DMS153 (cell line): ENCODE measurements at regions not wholly inside any gene's neighbourhood (a gene's known extent, or its start where the extent isn't known, plus 50 kb on each side); places are given as distances from the start of the nearest gene placed in this dataset.

Experiments
- DNase-seq: peaks from one replicate; lab custom pipeline; 2025; lab: John Stamatoyannopoulos, UW

- DNase-seq: no peak
These were observed 1242.5 kb downstream of the TBC1D22A start for GRCh38 chr22:48004936-48005335.

DNA sequence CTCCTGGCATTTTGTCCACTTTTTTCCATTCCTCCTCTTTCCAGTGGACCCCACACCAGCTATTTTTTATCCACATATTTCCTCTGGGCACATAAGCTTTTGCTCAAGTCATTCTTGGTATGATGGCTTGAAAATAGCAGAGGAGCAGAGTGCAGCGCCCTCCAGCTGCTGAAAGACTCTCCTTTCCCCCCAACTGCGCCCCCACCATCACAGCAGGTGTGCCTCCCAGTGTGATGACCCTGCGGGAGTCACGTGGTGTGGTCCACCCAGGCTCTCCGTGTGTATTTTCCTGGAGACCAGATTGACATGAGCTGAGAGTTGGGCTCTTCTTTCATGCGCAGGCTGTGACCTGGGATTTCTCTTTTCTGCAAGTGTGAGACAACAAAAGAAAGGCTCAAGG, 1241.6 kb downstream of the TBC1D22A start:
- DNase-seq: no peak

GRCh38 chr22:48001101-48001500, 1238.7 kb downstream of the TBC1D22A start:
- DNase-seq: no peak

DNA sequence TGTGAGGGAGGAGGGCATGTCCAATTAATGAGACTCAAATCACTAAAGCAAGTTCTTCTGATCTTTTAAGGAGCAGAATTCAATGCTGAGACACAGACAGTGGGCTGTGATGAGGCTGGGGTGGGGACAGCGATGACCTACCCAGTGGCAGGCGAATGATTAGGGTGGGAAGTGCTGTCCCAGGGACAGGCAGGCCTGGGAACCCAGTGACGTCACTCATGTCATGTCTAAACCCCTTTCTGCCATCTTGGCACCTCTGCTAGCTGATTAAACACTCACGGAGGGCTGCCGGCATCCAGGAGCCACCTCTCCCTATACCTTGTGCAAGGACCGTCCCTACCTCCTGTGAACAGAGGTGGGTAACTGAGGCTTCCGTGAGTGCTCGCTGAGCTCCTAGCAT, 1235.2 kb downstream of the TBC1D22A start:
- no peak for DNase-seq

DNA sequence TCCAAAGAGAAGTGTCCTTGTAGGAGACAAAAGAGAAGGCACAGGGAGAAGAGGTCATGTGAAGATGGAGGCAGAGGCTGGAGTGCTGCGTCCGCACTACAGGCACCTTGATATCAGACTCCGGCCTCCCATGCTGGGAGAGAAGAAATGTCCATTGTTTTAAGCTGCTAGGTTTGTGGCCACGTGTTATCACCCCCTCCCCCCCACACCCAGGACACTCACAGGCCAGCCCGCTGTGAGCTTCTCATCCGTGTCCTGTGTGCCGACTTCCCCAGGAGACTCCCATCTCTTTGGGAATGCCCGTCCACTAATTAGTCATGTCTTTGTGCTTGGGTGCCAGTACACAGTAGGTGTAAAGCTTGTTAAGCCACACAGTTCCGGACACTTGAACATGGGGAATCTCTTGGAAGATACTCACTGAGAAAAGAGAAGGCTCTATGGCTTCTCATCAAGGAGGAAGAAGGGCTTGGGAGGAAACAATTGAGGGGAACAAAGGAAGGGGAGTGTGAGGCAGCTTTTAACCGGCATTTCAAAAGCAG, 1234.7 kb downstream of the TBC1D22A start:
- no peak for DNase-seq

DNA sequence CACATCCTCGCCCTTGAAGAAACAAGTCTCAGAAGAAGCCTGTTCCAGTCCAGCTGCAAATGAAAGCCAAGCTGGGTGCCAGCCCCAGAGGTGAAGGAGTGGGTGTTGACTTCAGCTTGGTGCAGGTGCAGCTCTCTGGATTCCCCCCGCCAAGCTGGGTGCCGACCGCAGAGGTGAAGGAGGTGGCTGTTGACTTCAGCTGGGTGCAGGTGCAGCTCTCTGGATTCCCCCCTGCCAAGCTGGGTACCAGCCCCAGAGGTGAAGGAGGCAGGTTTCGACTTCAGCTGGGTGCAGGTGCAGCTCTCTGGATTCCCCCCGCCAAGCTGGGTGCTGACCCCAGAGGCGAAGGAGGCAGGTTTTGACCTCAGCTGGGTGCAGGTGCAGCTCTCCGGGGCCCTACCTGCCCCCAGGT, 1234.0 kb downstream of the TBC1D22A start:
- DNase-seq: no peak

GRCh38 chr22:47995718-47996117, 1233.3 kb downstream of the TBC1D22A start:
- DNase-seq: no peak

DNA sequence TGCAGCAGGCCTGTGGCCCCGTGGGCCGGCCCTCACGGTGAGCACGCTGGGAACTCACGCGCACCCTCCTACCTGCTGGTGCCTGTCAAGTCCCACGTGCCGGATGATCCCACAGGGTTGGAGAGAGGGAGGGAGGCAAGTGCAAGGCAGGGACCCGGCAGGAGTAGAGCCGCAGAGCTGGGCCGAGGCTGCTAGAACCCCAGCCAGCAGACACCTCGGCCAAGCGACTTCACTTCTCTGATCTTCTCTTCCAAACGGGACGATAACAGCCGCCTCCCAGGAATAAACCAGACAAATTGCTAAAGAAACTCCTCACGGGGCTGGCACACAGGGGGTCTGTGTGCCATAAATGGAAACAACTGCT, 1232.8 kb downstream of the TBC1D22A start:
- no peak for DNase-seq

GRCh38 chr22:47994601-47995263, 1232.3 kb downstream of the TBC1D22A start:
- no peak for DNase-seq

- no peak for DNase-seq
These were observed 1231.6 kb downstream of the TBC1D22A start for GRCh38 chr22:47994045-47994444.

GRCh38 chr22:47990481-47990880, 1228.0 kb downstream of the TBC1D22A start:
- DNase-seq: no peak

- no peak for DNase-seq
These were observed 1225.5 kb downstream of the TBC1D22A start for GRCh38 chr22:47987885-47988515.

- no peak for DNase-seq
These were observed 1213.8 kb downstream of the TBC1D22A start for GRCh38 chr22:47976219-47976618.

DNA sequence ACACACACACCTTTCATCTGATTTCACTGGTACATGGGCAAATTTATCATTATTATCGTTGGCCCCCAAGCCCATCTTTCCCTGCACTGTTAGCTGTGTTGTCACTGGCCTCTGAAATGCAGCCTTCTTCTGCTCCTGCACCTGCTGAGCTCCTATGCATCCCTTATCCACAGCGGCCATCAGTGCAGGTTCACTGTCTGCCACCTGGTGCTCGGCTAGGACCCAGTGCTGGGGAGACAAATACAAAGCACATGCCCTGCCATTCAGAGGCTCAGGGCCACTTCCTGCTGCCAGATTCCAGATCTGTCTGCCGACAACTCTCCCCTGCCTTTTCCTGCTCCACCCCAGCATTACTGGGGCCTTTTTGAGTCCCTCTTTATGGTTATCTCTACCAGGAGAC, 1205.4 kb downstream of the TBC1D22A start:
- no peak for DNase-seq

GRCh38 chr22:47966316-47966715, 1203.9 kb downstream of the TBC1D22A start:
- DNase-seq: no peak

GRCh38 chr22:47965896-47966295, 1203.4 kb downstream of the TBC1D22A start:
- DNase-seq: no peak

DNA sequence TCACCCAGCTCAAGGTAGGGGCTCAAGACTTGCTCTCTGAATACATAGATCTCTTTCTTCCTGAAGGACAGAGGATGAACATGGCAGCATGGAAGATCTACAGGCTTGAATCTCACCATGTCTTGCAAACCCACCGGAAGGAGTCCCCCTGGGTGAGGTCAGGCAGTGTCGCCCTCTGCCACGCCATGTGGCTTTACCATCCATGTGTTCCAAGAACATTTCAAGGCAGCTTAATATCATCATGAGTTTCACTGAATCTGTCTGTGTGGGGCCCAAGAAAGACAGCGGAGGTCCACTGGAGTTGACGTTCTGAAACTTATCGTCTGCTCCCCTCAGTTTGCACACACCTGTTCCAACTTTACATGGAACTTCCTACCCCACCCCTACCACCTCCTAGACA, 1202.6 kb downstream of the TBC1D22A start:
- no peak for DNase-seq

DNA sequence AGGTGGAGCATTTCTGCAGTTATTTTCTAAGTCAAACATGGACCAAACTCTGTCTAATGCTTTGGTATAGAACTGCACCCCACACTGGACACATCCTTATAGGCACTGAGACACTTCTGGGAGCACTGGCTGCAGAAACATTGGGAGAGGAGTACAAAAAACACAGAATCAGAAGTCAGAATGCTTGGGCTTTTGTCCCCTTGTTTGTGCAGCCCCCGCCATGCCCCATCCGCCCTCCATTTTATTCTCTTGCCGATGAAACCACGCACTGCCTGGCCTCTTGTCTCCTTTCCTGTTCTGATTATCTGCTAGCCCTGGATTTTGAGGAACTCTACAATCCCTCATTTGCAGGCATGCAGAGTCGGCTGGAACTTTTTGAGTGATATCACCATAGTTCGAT, 1201.2 kb downstream of the TBC1D22A start:
- no peak for DNase-seq

GRCh38 chr22:47957649-47958048, 1195.2 kb downstream of the TBC1D22A start:
- DNase-seq: no peak

- DNase-seq: no peak
These were observed 1191.7 kb downstream of the TBC1D22A start for GRCh38 chr22:47954107-47954506.

- DNase-seq: no peak
These were observed 1182.5 kb downstream of the TBC1D22A start for GRCh38 chr22:47944941-47945340.

GRCh38 chr22:47943729-47944700, 1181.6 kb downstream of the TBC1D22A start:
- DNase-seq: no peak

DNA sequence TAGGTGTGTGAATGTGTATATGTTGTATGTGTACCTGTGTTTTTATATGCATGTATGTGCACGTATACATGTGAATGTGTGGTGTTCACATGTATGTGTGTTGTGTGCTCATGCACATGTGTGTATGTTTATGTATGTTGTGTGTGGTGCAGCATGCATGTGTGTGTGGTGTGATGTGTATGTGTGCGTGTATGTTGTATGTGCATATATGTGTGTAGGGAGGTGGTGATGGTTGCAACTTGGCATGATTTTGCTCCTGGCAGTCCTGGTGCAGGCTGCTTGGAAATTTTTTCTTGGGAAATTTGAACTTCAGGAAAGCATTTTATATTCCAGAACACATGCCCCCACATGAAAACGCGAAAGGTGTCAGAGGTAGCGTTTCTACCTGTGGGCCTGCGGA, 1177.8 kb downstream of the TBC1D22A start:
- DNase-seq: no peak
